ENCODE measurements at regions not wholly inside any gene's neighbourhood (a gene's known extent, or its start where the extent isn't known, plus 50 kb on each side); places are given as distances from the start of the nearest gene placed in this dataset.

DNA sequence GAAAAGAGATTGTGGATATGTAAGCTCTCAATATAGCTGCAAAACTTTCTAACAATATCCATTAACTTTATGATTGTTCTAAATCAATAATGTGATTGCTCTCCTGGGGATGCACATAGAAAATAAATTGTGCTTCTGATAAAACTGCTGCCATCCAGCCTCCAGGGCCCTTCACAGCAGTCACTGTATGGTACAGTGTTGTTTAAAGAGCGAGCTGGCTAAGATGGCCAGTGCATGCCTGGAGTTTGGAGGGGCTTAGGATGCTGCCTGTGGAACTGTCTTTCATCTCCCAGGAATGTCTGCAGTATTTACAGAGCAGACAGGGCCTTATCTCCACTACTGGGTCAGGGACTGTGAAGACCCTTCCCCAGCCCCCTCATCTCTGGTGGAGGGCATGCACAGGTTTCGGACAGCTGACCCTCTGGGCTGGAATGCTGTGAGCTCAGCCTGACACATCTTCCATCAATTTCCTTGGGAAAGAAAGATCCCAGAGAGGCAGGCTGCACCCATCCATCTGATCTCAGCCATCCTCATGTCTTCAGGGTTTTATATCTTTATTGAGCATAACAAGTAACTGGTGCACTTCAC is 137.0 kb downstream of the PLPP3 start:
- in situ Hi-C loops (cut with MboI), result no loop called here
- no peak for TF ChIP-seq EZH2phosphoT487 (IDR thresholded peaks at IDR 0.05; ENCODE audit: insufficient read depth, low read depth)
- TF ChIP-seq EZH2 (IDR thresholded peaks at IDR 0.05; ENCODE audit: insufficient read depth, poor library complexity, severe bottlenecking), result no peak
- Histone ChIP-seq H3K36me3 (ENCODE audit: low read depth) (no peaks in the 10 kb centered on the region), H3K27me3 (replicated peaks; ENCODE audit: insufficient read depth) (no peaks in the 10 kb centered on the region), H3K9me3 (ENCODE audit: low read depth) (no peaks in the 10 kb centered on the region), H3K9me2 (ENCODE audit: insufficient read depth) (no peaks in the 10 kb centered on the region), H3K4me3 (no peak overlapping the region), H3K79me2 (ENCODE audit: insufficient read depth) (no peaks in the 10 kb centered on the region), H2AFZ (no peak overlapping the region), H3K27ac (no peak overlapping the region), H3F3A (ENCODE audit: insufficient read depth) (no peaks in the 10 kb centered on the region), H3K9ac (no peak overlapping the region), H3K4me1 (ENCODE audit: insufficient read depth) (no peaks in the 10 kb centered on the region; the same call in 1 of the 2 replicates), H4K20me1 (ENCODE audit: insufficient read depth) (no peaks in the 10 kb centered on the region), H3K4me2 (ENCODE audit: unreplicated experiment) (no peak overlapping the region)
- WGBS, 2 experiments (ENCODE audit: low coverage in 1 of 2, low lambda C conversion rate in 2 of 2, missing lambda C conversion rate in 2 of 2), result 89 to 95% methylated on average over 2 of the region's 2 CpGs
- DNase-seq, result no peak

DNA sequence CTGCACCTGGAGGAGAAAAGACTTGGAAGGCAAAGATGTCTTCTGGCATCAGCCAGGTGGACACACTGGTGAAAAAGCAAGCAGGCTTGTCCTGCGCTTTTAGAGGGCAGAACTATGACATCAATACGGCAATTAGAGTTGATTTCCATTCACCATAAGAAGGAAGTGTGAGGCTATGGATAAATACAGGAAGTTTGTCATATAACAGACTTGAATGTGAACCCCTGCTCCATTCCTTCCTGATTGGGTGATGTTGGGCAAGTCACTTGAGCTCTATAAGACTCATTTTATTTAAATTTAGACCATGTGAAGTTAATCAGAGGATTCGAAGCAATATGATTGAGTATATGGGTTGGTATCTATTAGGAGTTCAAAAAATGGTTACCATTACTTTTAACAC is 137.8 kb downstream of the PLPP3 start:
- Histone ChIP-seq H3K4me1 (ENCODE audit: insufficient read depth) (no peaks in the 10 kb centered on the region; the same call in 1 of the 2 replicates), H3K4me2 (ENCODE audit: unreplicated experiment) (no peak overlapping the region), H3F3A (ENCODE audit: insufficient read depth) (no peaks in the 10 kb centered on the region), H3K9ac (no peak overlapping the region), H3K9me2 (ENCODE audit: insufficient read depth) (no peaks in the 10 kb centered on the region), H3K36me3 (ENCODE audit: low read depth) (no peaks in the 10 kb centered on the region), H3K79me2 (ENCODE audit: insufficient read depth) (no peaks in the 10 kb centered on the region), H3K9me3 (ENCODE audit: low read depth) (no peaks in the 10 kb centered on the region), H4K20me1 (ENCODE audit: insufficient read depth) (no peaks in the 10 kb centered on the region), H3K4me3 (no peak overlapping the region), H3K27ac (no peak overlapping the region), H2AFZ (no peak overlapping the region), H3K27me3 (replicated peaks; ENCODE audit: insufficient read depth) (no peaks in the 10 kb centered on the region)
- no peak for DNase-seq
- 94 to 98% methylated on average over 3 of the region's 3 CpGs for WGBS, 2 experiments (ENCODE audit: low coverage in 1 of 2, low lambda C conversion rate in 2 of 2, missing lambda C conversion rate in 2 of 2)
- TF ChIP-seq EZH2 (IDR thresholded peaks at IDR 0.05; ENCODE audit: insufficient read depth, poor library complexity, severe bottlenecking), result no peak
- TF ChIP-seq EZH2phosphoT487 (IDR thresholded peaks at IDR 0.05; ENCODE audit: insufficient read depth, low read depth), result no peak
- in situ Hi-C loops (cut with MboI), result no loop called here

DNA sequence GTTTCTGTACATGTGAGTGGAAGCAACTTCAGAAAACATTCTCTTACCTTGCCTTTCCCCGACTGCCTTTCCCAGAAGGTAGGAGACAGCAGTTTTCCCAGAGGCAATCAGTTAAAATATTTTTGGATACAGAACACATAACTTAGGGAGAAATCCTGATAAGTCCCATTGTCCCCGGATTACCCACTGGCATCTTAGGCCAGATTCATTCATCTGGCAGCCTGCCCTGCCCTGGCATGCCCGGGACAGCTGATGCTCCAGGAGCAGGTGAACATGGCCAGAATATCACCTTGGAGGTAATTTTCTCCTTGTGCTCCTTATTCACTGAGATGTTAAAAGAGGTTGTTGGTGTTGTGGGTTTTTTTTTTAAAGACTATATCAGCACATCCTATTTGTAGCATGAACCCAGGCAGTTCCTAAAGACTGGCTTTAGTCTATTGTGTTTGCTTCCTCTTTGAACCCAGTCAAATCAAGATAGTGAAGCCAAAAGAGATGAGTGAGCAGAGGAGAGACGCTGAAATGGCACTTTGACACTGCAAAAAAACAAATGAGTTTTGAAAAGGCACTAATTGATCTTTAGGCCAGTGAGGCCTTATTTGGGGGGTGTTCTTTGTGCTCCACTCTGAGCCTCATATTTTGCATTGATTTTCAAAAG is 139.6 kb downstream of the PLPP3 start:
- no peak for DNase-seq
- no peaks in the 10 kb centered on the region for H3K9me3 ChIP-seq (ENCODE audit: low read depth)
- H3K27me3 ChIP-seq (replicated peaks; ENCODE audit: insufficient read depth), result no peaks in the 10 kb centered on the region
- no peak overlapping the region for H3K9ac ChIP-seq
- TF ChIP-seq EZH2phosphoT487 (IDR thresholded peaks at IDR 0.05; ENCODE audit: insufficient read depth, low read depth), result no peak
- no peak for TF ChIP-seq EZH2 (IDR thresholded peaks at IDR 0.05; ENCODE audit: insufficient read depth, poor library complexity, severe bottlenecking)
- no peaks in the 10 kb centered on the region for H3F3A ChIP-seq (ENCODE audit: insufficient read depth)
- H3K27ac ChIP-seq, result no peak overlapping the region
- no peaks in the 10 kb centered on the region for H4K20me1 ChIP-seq (ENCODE audit: insufficient read depth)
- H3K4me2 ChIP-seq (ENCODE audit: unreplicated experiment), result no peak overlapping the region
- no peak overlapping the region for H2AFZ ChIP-seq
- no peak overlapping the region for H3K4me3 ChIP-seq
- H3K36me3 ChIP-seq (ENCODE audit: low read depth), result no peaks in the 10 kb centered on the region
- in situ Hi-C loops (cut with MboI), result no loop called here
- H3K9me2 ChIP-seq (ENCODE audit: insufficient read depth), result no peaks in the 10 kb centered on the region
- no peaks in the 10 kb centered on the region for H3K79me2 ChIP-seq (ENCODE audit: insufficient read depth)
- no peaks in the 10 kb centered on the region; the same call in 1 of the 2 replicates for H3K4me1 ChIP-seq (ENCODE audit: insufficient read depth)
- 25 to 27% methylated on average over 4 of the region's 4 CpGs for WGBS, 2 experiments (ENCODE audit: low coverage in 1 of 2, low lambda C conversion rate in 2 of 2, missing lambda C conversion rate in 2 of 2)

DNA sequence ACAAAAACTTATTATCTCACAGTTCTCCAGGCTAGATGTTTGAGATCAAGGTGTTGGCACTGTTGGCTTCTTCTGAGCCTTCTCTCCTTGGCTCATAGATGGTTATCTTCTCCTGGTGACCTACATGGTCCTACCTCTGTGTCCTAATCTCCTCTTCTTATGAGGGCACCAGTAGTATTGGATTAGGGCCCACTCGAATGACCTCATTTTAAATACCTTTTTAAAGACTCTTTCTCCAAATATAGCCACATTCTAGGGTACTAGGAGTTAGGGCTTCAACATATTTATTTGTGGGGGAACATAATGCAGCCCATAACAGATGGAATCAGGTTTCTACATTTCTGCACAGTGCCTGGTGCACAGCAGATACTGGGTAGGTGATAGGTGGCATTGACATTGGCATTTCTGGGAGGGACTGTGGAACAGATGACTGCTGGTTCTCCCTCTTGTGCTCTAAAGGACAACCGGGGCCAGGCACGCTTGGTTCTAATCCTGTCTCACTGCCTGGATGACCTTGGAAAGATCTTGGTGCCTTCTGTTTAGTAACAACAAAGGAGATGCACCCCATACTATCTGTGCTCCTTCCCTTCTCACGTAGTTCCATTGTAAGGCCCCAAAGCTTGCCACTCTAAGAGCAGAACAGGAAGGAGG is 140.3 kb downstream of the PLPP3 start:
- in situ Hi-C loops (cut with MboI), result no loop called here
- Histone ChIP-seq H3K4me2 (ENCODE audit: unreplicated experiment) (no peak overlapping the region), H4K20me1 (ENCODE audit: insufficient read depth) (no peaks in the 10 kb centered on the region), H3K27me3 (replicated peaks; ENCODE audit: insufficient read depth) (no peaks in the 10 kb centered on the region), H3K36me3 (ENCODE audit: low read depth) (no peaks in the 10 kb centered on the region), H3F3A (ENCODE audit: insufficient read depth) (no peaks in the 10 kb centered on the region), H3K4me3 (no peak overlapping the region), H2AFZ (no peak overlapping the region), H3K27ac (no peak overlapping the region), H3K4me1 (ENCODE audit: insufficient read depth) (no peaks in the 10 kb centered on the region; the same call in 1 of the 2 replicates), H3K79me2 (ENCODE audit: insufficient read depth) (no peaks in the 10 kb centered on the region), H3K9ac (no peak overlapping the region), H3K9me3 (ENCODE audit: low read depth) (no peaks in the 10 kb centered on the region), H3K9me2 (ENCODE audit: insufficient read depth) (no peaks in the 10 kb centered on the region)
- WGBS, 2 experiments (ENCODE audit: low coverage in 1 of 2, low lambda C conversion rate in 2 of 2, missing lambda C conversion rate in 2 of 2), result 95% methylated on average over 4 of the region's 4 CpGs
- no peak for DNase-seq
- TF ChIP-seq EZH2 (IDR thresholded peaks at IDR 0.05; ENCODE audit: insufficient read depth, poor library complexity, severe bottlenecking) (no peak), EZH2phosphoT487 (IDR thresholded peaks at IDR 0.05; ENCODE audit: insufficient read depth, low read depth) (no peak)
